IPS-NIHi11 (cell line): ENCODE measurements at regions not wholly inside any gene's neighbourhood (a gene's known extent, or its start where the extent isn't known, plus 50 kb on each side); places are given as distances from the start of the nearest gene placed in this dataset.

Source experiments
- DNase-seq: peaks from one replicate; pipeline ENCODE4 v3.0.0; 2012; ENCODE audit warnings: mixed read lengths, low spot score

- DNase-seq = no peak
These were observed 412.0 kb downstream of the MEIS1 start for GRCh38 chr2:66846887-66847286.

DNA sequence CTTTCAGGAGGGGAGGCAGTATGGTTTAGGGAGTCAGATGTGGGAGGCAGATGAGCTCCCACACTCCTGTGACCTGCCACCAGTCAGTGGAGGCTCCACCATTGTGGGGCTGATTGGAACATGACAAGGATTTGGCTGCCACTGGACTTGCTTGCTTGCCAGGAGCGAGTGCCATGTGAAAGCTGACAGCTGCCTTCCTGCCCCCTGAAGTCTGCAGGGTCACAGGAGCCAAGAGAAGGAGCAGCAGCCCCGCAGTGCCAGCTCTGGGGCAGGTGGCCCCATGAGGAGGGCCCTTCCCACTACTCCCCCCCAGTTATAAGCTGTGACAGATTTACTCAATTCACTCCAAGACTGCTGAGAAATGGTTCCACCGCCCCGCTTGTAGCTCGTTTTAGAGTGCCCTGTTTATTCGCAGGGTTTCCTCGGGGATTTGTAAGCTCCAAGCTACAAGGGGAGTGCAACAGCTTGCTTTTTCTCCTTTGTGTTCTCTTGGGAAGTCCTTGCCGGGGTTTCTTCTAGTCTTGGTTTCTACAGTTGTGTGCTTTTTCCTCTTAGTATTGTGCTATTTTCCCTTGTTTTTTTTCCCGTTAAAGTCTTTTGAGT lies 414.3 kb downstream of the MEIS1 start:
- no peak for DNase-seq

GRCh38 chr2:66850376-66850775 lies 415.5 kb downstream of the MEIS1 start:
- no peak for DNase-seq

DNA sequence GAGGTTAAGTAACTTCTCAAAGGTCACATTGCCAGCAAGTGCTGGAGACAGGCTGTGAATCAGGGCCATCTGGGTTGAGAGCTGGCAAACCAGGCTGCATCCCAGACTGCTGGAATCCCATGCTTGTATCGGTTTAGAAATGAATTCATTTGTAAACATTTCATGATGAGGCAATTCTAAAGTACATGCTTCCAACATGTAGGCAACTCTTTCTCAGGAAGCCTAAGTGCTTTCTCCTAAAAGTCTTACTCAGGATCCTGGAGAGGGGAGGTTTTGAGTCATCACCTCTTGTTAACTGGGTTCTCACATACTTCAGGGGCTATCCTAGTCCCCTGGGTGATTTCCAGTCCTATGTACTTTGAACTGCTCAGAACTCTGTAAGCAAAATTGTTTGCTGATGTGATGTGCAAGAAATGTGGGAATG lies 416.5 kb downstream of the MEIS1 start:
- DNase-seq = no peak

- no peak for DNase-seq
These were observed 418.0 kb downstream of the MEIS1 start for GRCh38 chr2:66852953-66853352.

DNA sequence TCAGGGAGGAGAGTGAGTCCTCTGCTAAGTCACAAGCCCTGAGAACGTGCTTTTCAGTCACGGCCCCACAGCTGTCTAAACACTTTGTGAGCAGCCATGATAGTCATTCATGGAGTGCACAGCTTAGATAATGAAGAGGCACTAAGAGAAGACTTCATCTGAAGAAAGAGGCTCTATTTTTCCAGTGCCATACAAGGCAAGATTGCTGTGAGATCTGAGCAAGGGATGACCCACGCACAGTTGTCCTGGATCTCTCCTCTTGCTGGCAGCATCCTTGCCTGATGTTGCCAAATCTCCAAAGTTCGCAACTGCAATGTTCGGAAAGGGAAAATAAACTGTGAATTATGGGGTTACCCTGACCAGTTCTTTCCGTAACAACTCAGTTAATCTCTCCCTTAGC lies 418.7 kb downstream of the MEIS1 start:
- no peak for DNase-seq

GRCh38 chr2:66854298-66854697 lies 419.4 kb downstream of the MEIS1 start:
- no peak for DNase-seq

- DNase-seq = no peak
These were observed 428.1 kb downstream of the MEIS1 start for GRCh38 chr2:66862885-66863650.

- no peak for DNase-seq
These were observed 430.2 kb downstream of the MEIS1 start for GRCh38 chr2:66865161-66865560.

DNA sequence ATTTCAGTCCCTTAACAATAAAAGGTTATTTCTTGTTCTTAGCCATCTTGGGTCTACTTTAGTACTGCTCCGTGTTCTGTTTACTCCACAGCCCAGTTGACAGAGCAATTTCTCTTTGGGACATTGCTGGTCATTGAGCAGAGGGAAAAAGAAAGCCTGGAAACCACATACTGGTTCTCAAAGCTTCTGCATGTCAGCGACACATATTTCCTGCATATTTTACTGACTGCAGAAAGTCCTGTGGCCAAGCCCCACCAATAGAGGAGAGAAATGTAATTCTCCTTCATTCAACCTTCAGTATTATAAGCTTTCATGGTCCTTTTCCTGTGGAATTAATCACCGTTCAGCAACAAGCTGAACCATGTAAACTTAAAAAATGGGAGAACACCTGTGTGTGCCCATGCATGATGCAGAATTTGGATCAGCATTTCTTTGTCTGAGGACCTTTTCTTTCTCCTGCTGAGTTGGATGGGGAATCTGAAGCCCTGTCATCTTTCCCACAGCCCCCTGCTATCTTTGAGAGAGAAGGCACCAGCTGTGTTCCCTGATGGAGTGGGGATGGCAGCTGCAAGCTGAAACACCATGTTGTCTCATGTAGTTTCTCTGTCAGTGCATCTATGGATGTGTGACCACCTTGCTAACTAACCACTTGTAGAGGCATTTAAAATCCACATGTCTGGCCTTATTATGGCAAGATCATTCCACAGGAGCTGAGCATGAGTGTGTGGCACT lies 431.6 kb downstream of the MEIS1 start:
- DNase-seq = no peak

DNA sequence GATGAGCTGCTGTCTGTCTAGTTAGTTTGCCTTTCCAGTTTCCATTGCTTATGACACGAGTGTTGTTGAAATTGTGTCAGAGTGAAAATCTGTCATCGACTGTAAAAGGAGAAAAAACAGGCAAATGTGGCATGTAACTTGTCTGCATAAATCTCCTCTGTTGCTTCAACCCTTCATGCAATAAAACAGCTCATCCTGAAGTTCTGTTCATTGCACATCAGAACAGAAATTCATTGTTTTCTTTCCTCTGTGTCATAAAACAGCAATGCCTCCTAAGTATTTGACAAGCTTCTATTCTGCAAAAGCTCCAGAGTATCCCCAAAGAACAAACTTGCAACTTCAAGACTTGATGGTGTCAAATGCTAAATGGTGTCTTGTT lies 432.1 kb downstream of the MEIS1 start:
- DNase-seq = no peak

GRCh38 chr2:66869076-66869475 lies 434.2 kb downstream of the MEIS1 start:
- DNase-seq = no peak

DNA sequence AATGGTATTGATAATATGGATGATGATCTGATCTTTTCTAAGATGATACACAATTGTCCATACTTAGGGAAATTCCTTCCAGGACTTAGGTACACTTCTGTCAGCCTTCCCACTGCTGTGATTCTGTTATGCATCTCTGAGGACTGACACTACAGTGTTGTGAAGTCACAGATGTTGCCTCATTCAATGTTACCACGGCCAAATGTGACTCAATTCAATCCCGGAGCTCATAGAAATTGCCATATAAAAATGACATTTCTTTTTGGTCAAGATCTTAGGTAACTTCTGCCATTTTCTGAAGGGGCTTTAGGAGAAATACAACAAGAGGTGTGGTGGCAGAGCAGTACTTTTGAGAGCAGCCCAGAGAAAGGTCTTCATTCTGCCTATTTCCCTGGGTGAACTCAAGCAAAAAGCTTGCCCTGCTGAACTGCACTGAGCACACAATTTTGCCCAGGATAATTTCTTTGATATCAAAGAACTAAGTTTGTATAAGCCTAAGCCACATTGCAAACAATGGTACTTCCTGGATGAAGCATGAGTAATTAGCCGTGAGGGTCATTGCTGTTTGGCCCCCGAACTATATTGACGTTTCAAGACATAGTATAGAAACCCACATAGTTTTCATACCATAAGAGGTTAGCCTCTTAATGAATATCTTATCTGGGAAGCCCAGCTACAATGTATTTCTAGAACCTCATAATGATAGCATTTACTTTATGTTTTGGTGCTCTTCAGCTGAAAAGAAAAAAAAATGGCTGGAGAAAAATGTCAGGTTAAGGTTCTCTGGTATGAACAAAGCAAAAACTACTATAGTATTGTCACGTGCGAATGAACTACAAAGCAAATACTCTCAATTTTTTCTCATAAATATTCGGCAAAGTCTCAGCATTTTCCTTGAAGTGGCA lies 437.4 kb downstream of the MEIS1 start:
- DNase-seq = no peak

DNA sequence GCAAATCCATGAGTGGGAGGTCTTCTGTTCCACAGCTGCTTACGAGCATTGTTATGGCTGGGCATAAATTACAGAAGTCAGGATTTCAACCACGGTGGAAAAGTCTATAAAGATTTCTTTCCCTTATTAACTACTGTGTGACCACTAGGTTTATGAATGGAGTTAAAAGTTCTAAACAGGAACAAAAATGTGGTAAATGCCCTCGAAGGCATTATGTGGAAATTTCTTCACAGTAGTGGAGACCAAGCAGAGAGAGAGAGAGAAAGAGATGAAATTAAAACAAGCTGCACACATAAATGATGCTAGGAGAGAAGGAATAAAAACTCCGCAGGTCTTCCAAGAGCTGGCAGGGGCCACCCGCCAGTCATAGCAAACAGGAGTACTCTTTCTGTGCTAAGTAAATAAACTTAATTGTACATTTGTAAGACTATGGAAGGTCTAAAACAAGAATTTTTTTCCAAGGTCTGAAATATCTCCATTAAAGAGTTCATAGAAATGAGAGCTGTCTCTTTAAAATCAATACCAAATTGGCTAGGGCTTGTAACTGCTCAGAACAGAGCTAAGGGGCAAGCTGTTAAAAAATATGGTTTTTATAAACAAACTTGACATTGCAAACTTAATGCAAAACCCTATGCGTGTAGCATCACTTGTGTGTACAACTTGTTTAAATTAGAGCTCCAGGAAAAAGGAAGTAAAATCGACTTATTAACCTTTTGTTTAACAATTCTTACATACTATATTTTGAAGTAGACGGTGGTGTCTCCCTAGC lies 438.2 kb downstream of the MEIS1 start:
- DNase-seq = no peak

GRCh38 chr2:66874411-66874810 lies 439.5 kb downstream of the MEIS1 start:
- no peak for DNase-seq

DNA sequence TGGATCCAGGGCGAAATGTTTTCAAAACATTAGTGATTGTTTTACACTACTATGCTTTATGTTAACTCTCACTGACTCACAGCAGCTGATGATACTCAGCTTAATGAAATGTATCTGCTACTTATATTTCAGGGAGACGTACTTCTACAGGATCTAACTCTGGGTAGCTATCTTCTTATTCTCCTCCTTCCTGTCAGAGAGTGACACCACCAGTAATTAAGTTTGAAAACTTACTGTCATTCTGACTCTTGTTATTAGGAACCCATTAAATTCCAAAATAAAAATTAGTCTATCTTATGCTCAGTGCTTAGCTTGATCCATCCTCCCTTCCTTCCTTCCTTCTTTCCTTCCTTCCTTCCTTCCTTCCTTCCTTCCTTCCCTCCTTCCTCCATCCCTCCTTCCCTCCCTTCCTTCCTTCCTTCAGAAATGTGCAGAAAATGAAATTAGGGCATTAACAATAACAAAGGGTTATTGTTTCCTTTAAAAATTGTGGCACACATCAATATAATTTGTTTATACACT lies 441.1 kb downstream of the MEIS1 start:
- no peak for DNase-seq

GRCh38 chr2:66885775-66886383 lies 451.0 kb downstream of the MEIS1 start:
- DNase-seq = no peak

GRCh38 chr2:66888246-66888645 lies 453.3 kb downstream of the MEIS1 start:
- DNase-seq = no peak

DNA sequence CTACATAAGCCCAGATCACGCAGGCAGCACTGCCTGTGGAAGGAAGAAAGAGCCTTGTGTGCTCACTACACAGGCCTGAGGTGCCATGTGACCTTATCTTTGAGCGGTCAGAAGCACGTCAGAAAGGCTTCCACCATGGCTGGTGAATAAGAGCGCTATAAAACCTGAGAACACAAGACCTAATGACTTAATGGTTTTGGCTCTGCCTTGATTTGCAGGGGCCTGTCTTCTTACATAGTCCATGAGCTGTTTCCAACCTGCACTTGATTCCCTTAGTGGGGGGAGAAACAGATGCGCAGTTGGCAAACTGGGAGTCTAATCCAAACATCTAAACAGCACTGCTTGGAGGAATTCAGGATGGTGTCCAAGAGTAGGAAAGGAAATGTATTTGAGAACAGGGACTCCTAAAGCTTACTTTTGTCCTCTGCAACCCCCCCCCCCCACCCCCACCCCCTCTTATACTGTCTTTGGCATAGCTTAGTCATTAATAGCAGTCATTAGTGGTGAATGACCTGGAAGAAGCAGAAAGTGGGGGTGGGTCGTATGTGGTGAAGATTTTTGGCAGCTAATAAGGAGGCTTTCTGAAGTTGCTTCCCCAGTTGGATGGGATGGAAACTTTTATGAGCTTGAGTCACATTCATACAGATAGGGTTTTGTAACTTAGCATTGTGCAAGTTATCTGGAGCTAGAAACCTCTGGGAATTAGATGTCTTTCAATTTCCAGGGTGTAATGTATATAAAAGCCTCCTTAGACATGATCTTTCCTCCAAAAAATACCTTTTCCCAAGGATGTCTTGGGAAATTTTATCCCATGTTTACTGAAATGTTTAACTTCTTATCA lies 454.1 kb downstream of the MEIS1 start:
- no peak for DNase-seq

DNA sequence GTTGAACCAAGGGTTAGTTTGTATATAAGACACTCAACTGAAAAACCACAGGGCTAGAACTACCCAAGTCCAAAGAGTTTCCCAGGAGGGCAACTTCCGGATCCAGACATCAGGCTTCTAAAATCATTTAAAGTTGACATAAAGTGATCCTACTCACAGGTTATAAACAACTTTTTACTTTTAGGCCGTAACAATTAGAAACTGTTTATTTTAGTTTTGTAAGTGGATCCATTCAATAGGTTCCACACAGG lies 454.6 kb downstream of the MEIS1 start:
- DNase-seq = no peak
